ENCODE measurements at regions not wholly inside any gene's neighbourhood (a gene's known extent, or its start where the extent isn't known, plus 50 kb on each side); places are given as distances from the start of the nearest gene placed in this dataset.

DNA sequence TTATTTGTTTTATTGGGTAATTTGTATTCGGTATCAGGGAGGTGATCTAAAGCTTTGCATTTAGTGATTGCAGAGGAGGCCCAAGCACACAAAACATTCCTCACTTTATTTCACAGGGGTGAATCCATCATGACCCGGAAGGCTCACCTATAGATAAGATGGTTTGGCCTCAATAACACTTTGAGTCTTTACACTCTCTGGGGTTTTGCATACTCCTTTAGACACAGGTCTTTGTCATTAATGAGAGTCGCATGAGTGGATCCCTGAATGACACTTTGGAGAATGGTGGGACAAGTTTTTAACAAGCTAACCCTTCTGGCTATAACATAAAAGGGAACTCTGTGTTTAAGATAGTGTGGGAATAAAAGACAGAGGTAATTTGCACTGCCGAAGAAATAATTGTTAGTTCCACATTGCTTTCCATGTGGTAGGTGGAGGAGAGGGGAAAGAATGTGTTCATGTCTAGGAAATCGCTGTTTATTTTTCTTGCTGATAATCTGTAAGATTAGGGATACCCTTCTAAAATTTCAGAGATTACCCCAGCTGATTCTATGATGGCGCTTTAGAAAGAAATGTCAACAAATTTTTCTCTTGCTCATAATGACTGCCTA lies 455.8 kb downstream of the TFEC start:
- FAIRE-seq (no peak), DNase-seq (no peak)
- intact Hi-C loops (cut with DNase I), result no loop called here
- Histone ChIP-seq H3K36me3 (ENCODE audit: control insufficient read depth in 2 of 3, insufficient read depth in 3 of 3, low read length in 3 of 3) (no peaks in the 10 kb centered on the region), H3K27me3 (ENCODE audit: control insufficient read depth, insufficient read depth, low read length) (no peaks in the 10 kb centered on the region), H3K4me1 (ENCODE audit: control insufficient read depth in 2 of 3, insufficient read depth in 2 of 3, low read depth in 1 of 3, low read length in 3 of 3) (no peaks in the 10 kb centered on the region), H3K4me3 (ENCODE audit: low read length in 3 of 3) (no peak overlapping the region), H3K27ac (ENCODE audit: low read depth in 2 of 2, low read length in 2 of 2) (no peak overlapping the region), H3K9me3 (ENCODE audit: control insufficient read depth in 2 of 3, insufficient read depth in 1 of 3, low read length in 3 of 3) (no peaks in the 10 kb centered on the region), H3K9ac (ENCODE audit: low read length in 3 of 3) (no peak overlapping the region)
- TF ChIP-seq, protein P1, sequence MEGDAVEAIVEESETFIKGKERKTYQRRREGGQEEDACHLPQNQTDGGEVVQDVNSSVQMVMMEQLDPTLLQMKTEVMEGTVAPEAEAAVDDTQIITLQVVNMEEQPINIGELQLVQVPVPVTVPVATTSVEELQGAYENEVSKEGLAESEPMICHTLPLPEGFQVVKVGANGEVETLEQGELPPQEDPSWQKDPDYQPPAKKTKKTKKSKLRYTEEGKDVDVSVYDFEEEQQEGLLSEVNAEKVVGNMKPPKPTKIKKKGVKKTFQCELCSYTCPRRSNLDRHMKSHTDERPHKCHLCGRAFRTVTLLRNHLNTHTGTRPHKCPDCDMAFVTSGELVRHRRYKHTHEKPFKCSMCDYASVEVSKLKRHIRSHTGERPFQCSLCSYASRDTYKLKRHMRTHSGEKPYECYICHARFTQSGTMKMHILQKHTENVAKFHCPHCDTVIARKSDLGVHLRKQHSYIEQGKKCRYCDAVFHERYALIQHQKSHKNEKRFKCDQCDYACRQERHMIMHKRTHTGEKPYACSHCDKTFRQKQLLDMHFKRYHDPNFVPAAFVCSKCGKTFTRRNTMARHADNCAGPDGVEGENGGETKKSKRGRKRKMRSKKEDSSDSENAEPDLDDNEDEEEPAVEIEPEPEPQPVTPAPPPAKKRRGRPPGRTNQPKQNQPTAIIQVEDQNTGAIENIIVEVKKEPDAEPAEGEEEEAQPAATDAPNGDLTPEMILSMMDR (IDR thresholded peaks at IDR 0.05; ENCODE audit: borderline replicate concordance, extremely low read depth, insufficient read depth), result no peak

DNA sequence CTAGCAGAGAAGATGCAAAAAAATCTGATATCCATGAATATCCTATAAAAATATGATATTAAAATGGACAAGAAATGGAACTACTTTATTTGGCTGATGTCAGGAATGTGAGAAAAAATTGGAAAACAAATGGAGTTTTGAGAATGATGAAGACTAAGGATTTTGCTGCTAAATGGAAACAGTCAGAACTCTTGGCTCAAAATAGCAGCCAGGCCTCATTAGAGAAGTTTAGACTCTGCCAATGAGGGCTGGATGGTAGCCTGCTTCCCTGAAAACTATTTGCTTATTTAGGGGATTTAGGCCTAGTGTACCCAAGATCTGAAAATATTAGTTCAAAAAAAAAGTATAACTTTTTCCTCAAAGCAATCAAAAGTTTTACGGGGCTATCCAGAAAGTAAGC lies 458.5 kb downstream of the TFEC start:
- TF ChIP-seq, protein P1 (IDR thresholded peaks at IDR 0.05; ENCODE audit: borderline replicate concordance, extremely low read depth, insufficient read depth), result no peak
- no peaks in the 10 kb centered on the region for H3K4me1 ChIP-seq (ENCODE audit: control insufficient read depth in 2 of 3, insufficient read depth in 2 of 3, low read depth in 1 of 3, low read length in 3 of 3)
- DNase-seq (no peak), FAIRE-seq (no peak)
- intact Hi-C loops (cut with DNase I), result no loop called here
- no peak overlapping the region for H3K4me3 ChIP-seq (ENCODE audit: low read length in 3 of 3)
- H3K27ac ChIP-seq (ENCODE audit: low read depth in 2 of 2, low read length in 2 of 2), result no peak overlapping the region
- no peaks in the 10 kb centered on the region for H3K36me3 ChIP-seq (ENCODE audit: control insufficient read depth in 2 of 3, insufficient read depth in 3 of 3, low read length in 3 of 3)
- H3K9me3 ChIP-seq (ENCODE audit: control insufficient read depth in 2 of 3, insufficient read depth in 1 of 3, low read length in 3 of 3), result no peaks in the 10 kb centered on the region
- no peaks in the 10 kb centered on the region for H3K27me3 ChIP-seq (ENCODE audit: control insufficient read depth, insufficient read depth, low read length)
- no peak overlapping the region for H3K9ac ChIP-seq (ENCODE audit: low read length in 3 of 3)

DNA sequence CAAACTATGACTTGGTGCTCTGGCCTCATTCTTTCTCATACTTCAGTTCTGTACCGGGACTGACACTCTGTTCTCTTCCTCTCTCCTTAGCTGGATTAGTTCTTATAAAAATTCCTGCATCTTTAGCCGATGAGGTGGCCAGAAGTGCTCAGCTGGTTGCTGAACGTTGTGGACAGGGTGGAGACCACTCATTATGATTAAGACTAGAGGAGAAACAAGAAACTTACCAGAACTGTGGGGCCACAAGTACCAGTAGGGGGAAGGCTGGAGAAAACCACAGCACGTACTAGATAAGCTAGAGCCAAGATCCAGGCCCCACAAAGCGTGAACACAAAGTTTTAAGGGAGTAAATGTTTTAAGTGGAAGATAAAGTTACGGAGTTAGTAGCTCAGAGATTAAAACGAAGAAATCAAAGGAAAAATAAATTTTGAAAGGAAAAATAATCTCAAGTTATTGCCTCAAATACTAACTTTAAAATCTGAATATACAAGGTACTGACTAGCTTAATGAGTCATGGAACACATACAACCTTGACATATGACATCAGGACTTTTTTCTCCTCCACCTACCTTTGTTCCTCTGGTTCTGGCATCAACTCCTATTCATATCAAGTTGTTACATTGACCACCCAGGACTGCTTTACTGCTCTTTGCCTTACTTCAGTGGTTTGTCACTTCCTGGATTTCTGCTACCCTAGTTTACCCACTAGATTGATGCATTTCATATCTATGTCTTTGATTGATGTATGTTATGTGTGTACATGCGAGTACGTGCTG lies 469.0 kb downstream of the TFEC start:
- Histone ChIP-seq H3K27me3 (ENCODE audit: control insufficient read depth, insufficient read depth, low read length) (no peaks in the 10 kb centered on the region), H3K27ac (ENCODE audit: low read depth in 2 of 2, low read length in 2 of 2) (no peak overlapping the region), H3K4me1 (ENCODE audit: control insufficient read depth in 2 of 3, insufficient read depth in 2 of 3, low read depth in 1 of 3, low read length in 3 of 3) (no peaks in the 10 kb centered on the region), H3K9ac (ENCODE audit: low read length in 3 of 3) (no peak overlapping the region), H3K9me3 (ENCODE audit: control insufficient read depth in 2 of 3, insufficient read depth in 1 of 3, low read length in 3 of 3) (no peaks in the 10 kb centered on the region), H3K4me3 (ENCODE audit: low read length in 3 of 3) (no peak overlapping the region), H3K36me3 (ENCODE audit: control insufficient read depth in 2 of 3, insufficient read depth in 3 of 3, low read length in 3 of 3) (no peaks in the 10 kb centered on the region)
- intact Hi-C loops (cut with DNase I), result no loop called here
- FAIRE-seq, result no peak
- no peak for DNase-seq
- TF ChIP-seq, protein P1 (IDR thresholded peaks at IDR 0.05; ENCODE audit: borderline replicate concordance, extremely low read depth, insufficient read depth), result no peak
